ENCODE measurements at regions not wholly inside any gene's neighbourhood (a gene's known extent, or its start where the extent isn't known, plus 50 kb on each side); places are given as distances from the start of the nearest gene placed in this dataset.

- H3K27me3 Mint-ChIP-seq (ENCODE audit: low read depth in 3 of 3) = peaks cover 0 to 2% (median 0%) of the 10 kb centered on the region in 3 donors
- H3K4me3 ChIP-seq (replicated peaks in 1 of 3; ENCODE audit: low read depth in 2 of 3, low read length in 3 of 3) = no peak overlapping the region
- no peak overlapping the region for H3K4me2 ChIP-seq (replicated peaks; ENCODE audit: extremely low read depth, low read length, poor library complexity, severe bottlenecking)
- no peaks in the 10 kb centered on the region for H4K20me1 ChIP-seq (ENCODE audit: insufficient read depth, low read length)
- WGBS (ENCODE audit: insufficient coverage) = 100% methylated on average over 4 of the region's 9 CpGs
- DNase-seq = no peak
- no peaks in the 10 kb centered on the region for H3K36me3 Mint-ChIP-seq
- H3K79me2 ChIP-seq (ENCODE audit: insufficient read depth, low read length) = no peaks in the 10 kb centered on the region
- H3K27ac ChIP-seq (ENCODE audit: low read depth in 1 of 2, low read length in 2 of 2) = no peak overlapping the region
- no peak overlapping the region for H3K9ac ChIP-seq (ENCODE audit: insufficient read depth, low read length, poor library complexity, severe bottlenecking)
- no peaks in the 10 kb centered on the region for H3K4me1 Mint-ChIP-seq
- H2AFZ ChIP-seq (ENCODE audit: insufficient read depth, low read depth, low read length, poor library complexity, severe bottlenecking) = no peak overlapping the region
- intact Hi-C loops (cut with micrococcal nuclease) = no loop called here
- no peaks in the 10 kb centered on the region for H3K4me1 ChIP-seq (ENCODE audit: control insufficient read depth in 1 of 2, insufficient read depth in 2 of 2, low read length in 2 of 2)
- peaks cover 0 to 7% of the 10 kb centered on the region in 2 donors for H3K9me3 ChIP-seq (replicated peaks in 1 of 2; ENCODE audit: control insufficient read depth in 1 of 2, insufficient read depth in 1 of 2, low read length in 2 of 2)
- H3K36me3 ChIP-seq (replicated peaks in 1 of 2; ENCODE audit: control insufficient read depth in 1 of 2, insufficient read depth in 2 of 2, low read length in 2 of 2) = no peaks in the 10 kb centered on the region
- peaks cover 2 to 7% (median 4%) of the 10 kb centered on the region in 7 donors for H3K9me3 Mint-ChIP-seq
- no peak for TF ChIP-seq CTCF (IDR thresholded peaks at IDR 0.05)
- H3K27me3 ChIP-seq (ENCODE audit: control insufficient read depth in 2 of 2, insufficient read depth in 2 of 2, low read length in 2 of 2) = no peaks in the 10 kb centered on the region
- H3K27ac Mint-ChIP-seq = no peak overlapping the region
- no peak overlapping the region for H3K4me3 Mint-ChIP-seq
These were observed 397.2 kb downstream of the AEBP2 start for GRCh38 chr12:19836456-19836855.

GRCh38 chr12:19837543-19837942 is 398.3 kb downstream of the AEBP2 start:
- no CpG with 5 or more reads among the region's 3 CpGs for WGBS (ENCODE audit: insufficient coverage)
- H3K9me3 ChIP-seq (replicated peaks in 1 of 2; ENCODE audit: control insufficient read depth in 1 of 2, insufficient read depth in 1 of 2, low read length in 2 of 2) = peaks cover 0 to 7% of the 10 kb centered on the region in 2 donors
- Mint-ChIP-seq H3K9me3 (peaks cover 2 to 7% (median 3%) of the 10 kb centered on the region in 7 donors), H3K4me1 (no peaks in the 10 kb centered on the region), H3K4me3 (no peak overlapping the region), H3K27me3 (ENCODE audit: low read depth in 3 of 3) (peaks cover 0 to 2% (median 0%) of the 10 kb centered on the region in 3 donors), H3K36me3 (no peaks in the 10 kb centered on the region), H3K27ac (peak overlapping the region in 2 of 7 donors; percentile 4 to 26)
- H3K4me2 ChIP-seq (replicated peaks; ENCODE audit: extremely low read depth, low read length, poor library complexity, severe bottlenecking) = no peak overlapping the region
- intact Hi-C loops (cut with micrococcal nuclease) = no loop called here
- no peak for TF ChIP-seq CTCF (IDR thresholded peaks at IDR 0.05)
- H3K27me3 ChIP-seq (ENCODE audit: control insufficient read depth in 2 of 2, insufficient read depth in 2 of 2, low read length in 2 of 2) = no peaks in the 10 kb centered on the region
- no peak overlapping the region for H3K9ac ChIP-seq (ENCODE audit: insufficient read depth, low read length, poor library complexity, severe bottlenecking)
- H3K4me1 ChIP-seq (ENCODE audit: control insufficient read depth in 1 of 2, insufficient read depth in 2 of 2, low read length in 2 of 2) = no peaks in the 10 kb centered on the region
- H3K36me3 ChIP-seq (replicated peaks in 1 of 2; ENCODE audit: control insufficient read depth in 1 of 2, insufficient read depth in 2 of 2, low read length in 2 of 2) = no peaks in the 10 kb centered on the region
- H3K27ac ChIP-seq (ENCODE audit: low read depth in 1 of 2, low read length in 2 of 2) = no peak overlapping the region
- no peak for DNase-seq
- no peaks in the 10 kb centered on the region for H4K20me1 ChIP-seq (ENCODE audit: insufficient read depth, low read length)
- no peak overlapping the region for H3K4me3 ChIP-seq (replicated peaks in 1 of 3; ENCODE audit: low read depth in 2 of 3, low read length in 3 of 3)
- H3K79me2 ChIP-seq (ENCODE audit: insufficient read depth, low read length) = no peaks in the 10 kb centered on the region
- no peak overlapping the region for H2AFZ ChIP-seq (ENCODE audit: insufficient read depth, low read depth, low read length, poor library complexity, severe bottlenecking)
